K562 (cell line): ENCODE measurements at regions not wholly inside any gene's neighbourhood (a gene's known extent, or its start where the extent isn't known, plus 50 kb on each side); places are given as distances from the start of the nearest gene placed in this dataset.

ENCODE experiments used
- ATF1 ChIP-seq, 2 experiments: fragments of 450-650 bp in 1 of 2; IDR thresholded peaks; 2 replicates each; pipeline ENCODE4 v1.6.1; 2016; ENCODE audit warnings: missing compliant biosample characterization in 1 of 2, missing genetic modification characterization in 1 of 2
- EGR1 ChIP-seq: fragments of 450-650 bp; conservative IDR thresholded peaks from 2 replicates; pipeline ENCODE4 v1.6.1; 2017; ENCODE audit warnings: mild to moderate bottlenecking
- KLF6 ChIP-seq: fragments of 250-450 bp; sonication (Bioruptor Pico); IDR thresholded peaks from 2 replicates; pipeline ENCODE4 v1.4.0; 2020; ENCODE audit warnings: mild to moderate bottlenecking, moderate library complexity, borderline replicate concordance
- RAD21 ChIP-seq, 2 experiments: fragments of 250-450 bp in 1 of 2; fragments of 450-650 bp in 1 of 2; sonication (Bioruptor Pico) in 1 of 2; formaldehyde crosslinking in 1 of 2; IDR thresholded peaks in 1 of 2; conservative IDR thresholded peaks in 1 of 2; 2 replicates each; pipeline versions ENCODE4 v1.4.0 to v1.8.0; 2020 to 2022; ENCODE audit warnings: mild to moderate bottlenecking in 2 of 2, moderate library complexity in 1 of 2
- RCOR1 ChIP-seq, 2 experiments: IDR thresholded peaks; 2 replicates each; pipeline ENCODE4 v1.6.1; 2012; ENCODE audit warnings: low read depth in 2 of 2, low read length in 2 of 2, borderline replicate concordance in 1 of 2, improper control_type of control experiment in 1 of 2
- SMARCC2 ChIP-seq: fragments of 450-650 bp; IDR thresholded peaks from 2 replicates; pipeline ENCODE4 v1.6.1; 2017; ENCODE audit warnings: antibody characterized with exemption, moderate library complexity, mild to moderate bottlenecking, low read depth
- SP2 ChIP-seq: IDR thresholded peaks from 2 replicates; pipeline ENCODE4 v1.6.1; 2011; ENCODE audit warnings: mild to moderate bottlenecking, low read depth, low read length, moderate library complexity; ENCODE audit not compliant: poor library complexity, severe bottlenecking; ENCODE audit errors: extremely low read depth
- TF ChIP-seq, protein P1 (sequence below), 3 experiments: IDR thresholded peaks in 2 of 3; conservative IDR thresholded peaks in 1 of 3; 2 replicates each; pipeline ENCODE4 v1.5.1; 2011 to 2012; ENCODE audit warnings: low read length in 3 of 3, mild to moderate bottlenecking in 3 of 3, control low read depth in 2 of 3, improper control_type of control experiment in 1 of 3, inconsistent platforms in 1 of 3, low read depth in 1 of 3, mixed read lengths in 1 of 3, moderate library complexity in 1 of 3; ENCODE audit not compliant: insufficient read depth in 2 of 3

DNA sequence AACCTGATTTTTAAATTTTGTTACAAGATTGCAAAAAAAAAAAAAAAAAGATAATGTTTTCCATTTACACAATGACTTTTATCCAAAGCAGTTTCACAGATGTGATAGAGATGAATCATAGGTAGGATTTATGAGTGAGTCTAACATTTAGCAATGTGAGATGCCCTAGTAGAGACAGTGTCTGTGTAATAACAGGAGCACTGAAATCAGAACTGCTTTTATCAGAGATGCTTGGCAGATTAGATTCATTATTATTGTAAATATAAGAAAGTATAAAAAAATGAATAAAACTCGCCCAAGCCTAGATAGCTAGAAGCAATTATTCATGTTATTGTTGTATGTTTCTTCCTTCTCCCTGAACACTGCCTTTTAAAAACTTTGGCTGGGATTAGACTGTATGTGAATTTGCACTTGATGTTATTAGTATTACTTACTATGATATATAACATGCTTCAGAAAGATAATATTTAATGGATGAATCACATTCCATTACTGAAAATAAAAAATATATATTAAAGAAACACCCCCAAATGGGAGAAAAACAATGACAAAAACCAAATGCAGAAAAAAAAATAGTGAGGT, 567.3 kb upstream of the KLF4 start:
- TF ChIP-seq SMARCC2 (no peak), RCOR1 (IDR thresholded peaks at IDR 0.05; ENCODE audit: borderline replicate concordance in 1 of 2, low read depth in 2 of 2, low read length in 2 of 2) (no peak), KLF6 (no peak), EGR1 (no peak), RAD21 (CRISPR knock-in tag; conservative IDR thresholded peaks at IDR 0.05 in 1 of 2, IDR thresholded peaks at IDR 0.05 in 1 of 2) (no peak), ATF1 (CRISPR knock-in tag; IDR thresholded peaks at IDR 0.05) (no peak), ATF1 (tag; IDR thresholded peaks at IDR 0.05) (no peak), SP2 (no peak)
- TF ChIP-seq, protein P1, sequence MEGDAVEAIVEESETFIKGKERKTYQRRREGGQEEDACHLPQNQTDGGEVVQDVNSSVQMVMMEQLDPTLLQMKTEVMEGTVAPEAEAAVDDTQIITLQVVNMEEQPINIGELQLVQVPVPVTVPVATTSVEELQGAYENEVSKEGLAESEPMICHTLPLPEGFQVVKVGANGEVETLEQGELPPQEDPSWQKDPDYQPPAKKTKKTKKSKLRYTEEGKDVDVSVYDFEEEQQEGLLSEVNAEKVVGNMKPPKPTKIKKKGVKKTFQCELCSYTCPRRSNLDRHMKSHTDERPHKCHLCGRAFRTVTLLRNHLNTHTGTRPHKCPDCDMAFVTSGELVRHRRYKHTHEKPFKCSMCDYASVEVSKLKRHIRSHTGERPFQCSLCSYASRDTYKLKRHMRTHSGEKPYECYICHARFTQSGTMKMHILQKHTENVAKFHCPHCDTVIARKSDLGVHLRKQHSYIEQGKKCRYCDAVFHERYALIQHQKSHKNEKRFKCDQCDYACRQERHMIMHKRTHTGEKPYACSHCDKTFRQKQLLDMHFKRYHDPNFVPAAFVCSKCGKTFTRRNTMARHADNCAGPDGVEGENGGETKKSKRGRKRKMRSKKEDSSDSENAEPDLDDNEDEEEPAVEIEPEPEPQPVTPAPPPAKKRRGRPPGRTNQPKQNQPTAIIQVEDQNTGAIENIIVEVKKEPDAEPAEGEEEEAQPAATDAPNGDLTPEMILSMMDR (IDR thresholded peaks at IDR 0.05 in 2 of 3, conservative IDR thresholded peaks at IDR 0.05 in 1 of 3; ENCODE audit: insufficient read depth in 2 of 3, low read depth in 1 of 3, low read length in 3 of 3), result no peak
